K562 (cell line): ENCODE measurements at regions not wholly inside any gene's neighbourhood (a gene's known extent, or its start where the extent isn't known, plus 50 kb on each side); places are given as distances from the start of the nearest gene placed in this dataset.

Experiments used
- ARHGAP35 ChIP-seq: fragments of 450-650 bp; IDR thresholded peaks from 2 replicates; pipeline ENCODE4 v1.6.1; 2018; ENCODE audit not compliant: partially characterized antibody
- CTCF ChIP-seq, 3 experiments: IDR thresholded peaks in 2 of 3; conservative IDR thresholded peaks in 1 of 3; 2 replicates each; pipeline ENCODE4 v1.5.1; 2011 to 2012; ENCODE audit warnings: low read length in 3 of 3, mild to moderate bottlenecking in 3 of 3, control low read depth in 2 of 3, improper control_type of control experiment in 1 of 3, inconsistent platforms in 1 of 3, low read depth in 1 of 3, mixed read lengths in 1 of 3, moderate library complexity in 1 of 3; ENCODE audit not compliant: insufficient read depth in 2 of 3
- EP300 ChIP-seq: IDR thresholded peaks from 2 replicates; pipeline ENCODE4 v1.6.1; 2012; ENCODE audit warnings: low read length, improper control_type of control experiment
- NFYB ChIP-seq: IDR thresholded peaks from 2 replicates; pipeline ENCODE4 v1.6.1; 2011; ENCODE audit warnings: mild to moderate bottlenecking, moderate library complexity; ENCODE audit not compliant: insufficient read length; ENCODE audit errors: extremely low read depth
- REST ChIP-seq, 2 experiments: fragments of 450-650 bp; formaldehyde crosslinking in 1 of 2; IDR thresholded peaks; 2 replicates each; pipeline versions ENCODE4 v1.4.0 to v1.6.1; 2014 to 2020; ENCODE audit warnings: mild to moderate bottlenecking in 2 of 2, borderline replicate concordance in 1 of 2, low read depth in 1 of 2
- RFX5 ChIP-seq: IDR thresholded peaks from 2 replicates; pipeline ENCODE4 v1.6.1; 2011; ENCODE audit warnings: low read depth, mild to moderate bottlenecking, improper control_type of control experiment, low read length
- ZBTB11 ChIP-seq, 3 experiments: fragments of 200-800 bp in 1 of 3; fragments of 250-450 bp in 1 of 3; fragments of 450-650 bp in 1 of 3; sonication (Bioruptor Pico) in 1 of 3; sonication (Bioruptor generic) in 1 of 3; formaldehyde crosslinking in 1 of 3; IDR thresholded peaks; 2 replicates each; pipeline versions ENCODE4 v1.6.1 to v1.8.0; 2016 to 2022; ENCODE audit warnings: mild to moderate bottlenecking in 2 of 3, missing genetic modification characterization in 2 of 3, missing compliant biosample characterization in 1 of 3, moderate library complexity in 1 of 3

GRCh38 chr17:53134548-53134947 is 688.2 kb upstream of the KIF2B start:
- TF ChIP-seq CTCF (IDR thresholded peaks at IDR 0.05 in 2 of 3, conservative IDR thresholded peaks at IDR 0.05 in 1 of 3; ENCODE audit: insufficient read depth in 2 of 3, low read depth in 1 of 3, low read length in 3 of 3) (no peak), EP300 (no peak), RFX5 (no peak), ZBTB11 (CRISPR knock-in tag; IDR thresholded peaks at IDR 0.05) (no peak), NFYB (no peak), ARHGAP35 (no peak), REST (IDR thresholded peaks at IDR 0.05; ENCODE audit: borderline replicate concordance) (no peak), REST (CRISPR knock-in tag; IDR thresholded peaks at IDR 0.05; ENCODE audit: low read depth) (no peak)
